Brain microvascular endothelial cell (primary cell): ENCODE measurements at regions not wholly inside any gene's neighbourhood (a gene's known extent, or its start where the extent isn't known, plus 50 kb on each side); places are given as distances from the start of the nearest gene placed in this dataset.

Experiments used
- DNase-seq: peaks from one replicate; pipeline ENCODE4 v3.0.0-alpha.2; 2020
- H3K27ac ChIP-seq: fragments of 250-450 bp; sonication (Bioruptor Pico); 2 replicates; pipeline ENCODE4 v1.5.1; 2020; ENCODE audit warnings: mild to moderate bottlenecking, moderate library complexity
- H3K27me3 ChIP-seq: fragments of 250-450 bp; sonication (Bioruptor Pico); replicated peaks from 2 replicates; pipeline ENCODE4 v1.5.1; 2020; ENCODE audit warnings: mild to moderate bottlenecking
- H3K36me3 ChIP-seq: fragments of 250-450 bp; sonication (Bioruptor Pico); replicated peaks from 2 replicates; pipeline ENCODE4 v1.5.1; 2020; ENCODE audit warnings: mild to moderate bottlenecking
- H3K4me3 ChIP-seq: 2 replicates; pipeline ENCODE4 v1.5.1; 2011; ENCODE audit warnings: low read depth, mild to moderate bottlenecking, control low read depth, low read length, moderate library complexity
- CTCF ChIP-seq: IDR thresholded peaks from 2 replicates; pipeline ENCODE4 v1.5.1; 2011; ENCODE audit warnings: low read depth, mild to moderate bottlenecking, moderate library complexity, low read length, control low read depth, inconsistent platforms; ENCODE audit errors: missing control alignments
- in situ Hi-C: cut with HindIII; loops from 2 replicates; pipeline ENCODE4 v1.10.0; 2017; ENCODE audit warnings: low sequenced_read_pairs, low pct_ligation_motif_present

- Histone ChIP-seq H3K36me3 (no peaks in the 10 kb centered on the region), H3K27me3 (no peaks in the 10 kb centered on the region), H3K27ac (no peak overlapping the region), H3K4me3 (no peak overlapping the region)
- no peak for DNase-seq
- TF ChIP-seq CTCF, result no peak
- in situ Hi-C loops, result no loop called here
Observed at GRCh38 chr3:110758208-110758607, 313.4 kb upstream of the NECTIN3 start.

GRCh38 chr3:110767156-110767555 lies 304.5 kb upstream of the NECTIN3 start:
- in situ Hi-C loops, result no loop called here
- Histone ChIP-seq H3K27me3 (no peaks in the 10 kb centered on the region), H3K4me3 (no peak overlapping the region), H3K27ac (no peak overlapping the region), H3K36me3 (no peaks in the 10 kb centered on the region)
- no peak for TF ChIP-seq CTCF
- no peak for DNase-seq

- no peak for TF ChIP-seq CTCF
- Histone ChIP-seq H3K27ac (no peak overlapping the region), H3K4me3 (no peak overlapping the region), H3K36me3 (no peaks in the 10 kb centered on the region), H3K27me3 (no peaks in the 10 kb centered on the region)
- no peak for DNase-seq
- in situ Hi-C loops, result no loop called here
Observed at GRCh38 chr3:110767838-110768237, 303.8 kb upstream of the NECTIN3 start.

GRCh38 chr3:110773413-110773954 lies 298.1 kb upstream of the NECTIN3 start:
- no peak for TF ChIP-seq CTCF
- in situ Hi-C loops, result no loop called here
- H3K27ac ChIP-seq, result peak overlapping the region; percentile 53
- peak; percentile 92 for DNase-seq
- no peaks in the 10 kb centered on the region for H3K36me3 ChIP-seq
- H3K27me3 ChIP-seq, result no peaks in the 10 kb centered on the region
- H3K4me3 ChIP-seq, result no peak overlapping the region

GRCh38 chr3:110774496-110775265 lies 296.9 kb upstream of the NECTIN3 start:
- in situ Hi-C loops, result no loop called here
- Histone ChIP-seq H3K27ac (peak overlapping the region; percentile 53), H3K4me3 (no peak overlapping the region), H3K36me3 (no peaks in the 10 kb centered on the region), H3K27me3 (no peaks in the 10 kb centered on the region)
- no peak for TF ChIP-seq CTCF
- peak; percentile 57 for DNase-seq
